ENCODE measurements at regions not wholly inside any gene's neighbourhood (a gene's known extent, or its start where the extent isn't known, plus 50 kb on each side); places are given as distances from the start of the nearest gene placed in this dataset.

GRCh38 chr3:68334367-68334986 lies 597.9 kb downstream of the TAFA4 start:
- Histone ChIP-seq H4K20me1 (ENCODE audit: insufficient read depth, low read length) (no peaks in the 10 kb centered on the region), H3K4me2 (replicated peaks; ENCODE audit: extremely low read depth, low read length, poor library complexity, severe bottlenecking) (no peak overlapping the region), H3K27ac (ENCODE audit: low read depth in 1 of 2, low read length in 2 of 2) (no peak overlapping the region), H3K4me3 (replicated peaks in 1 of 3; ENCODE audit: low read depth in 2 of 3, low read length in 3 of 3) (no peak overlapping the region), H3K79me2 (ENCODE audit: insufficient read depth, low read length) (no peaks in the 10 kb centered on the region), H2AFZ (ENCODE audit: insufficient read depth, low read depth, low read length, poor library complexity, severe bottlenecking) (no peak overlapping the region), H3K9ac (ENCODE audit: insufficient read depth, low read length, poor library complexity, severe bottlenecking) (no peak overlapping the region), H3K27me3 (ENCODE audit: control insufficient read depth in 2 of 2, insufficient read depth in 2 of 2, low read length in 2 of 2) (no peaks in the 10 kb centered on the region), H3K36me3 (replicated peaks in 1 of 2; ENCODE audit: control insufficient read depth in 1 of 2, insufficient read depth in 2 of 2, low read length in 2 of 2) (no peaks in the 10 kb centered on the region), H3K4me1 (ENCODE audit: control insufficient read depth in 1 of 2, insufficient read depth in 2 of 2, low read length in 2 of 2) (no peaks in the 10 kb centered on the region), H3K9me3 (replicated peaks in 1 of 2; ENCODE audit: control insufficient read depth in 1 of 2, insufficient read depth in 1 of 2, low read length in 2 of 2) (no peaks in the 10 kb centered on the region)
- intact Hi-C loops (cut with micrococcal nuclease) = no loop called here
- TF ChIP-seq CTCF (IDR thresholded peaks at IDR 0.05) = no peak
- Mint-ChIP-seq H3K9me3 (peaks cover 0 to 4% (median 0%) of the 10 kb centered on the region in 7 donors), H3K36me3 (no peaks in the 10 kb centered on the region), H3K27ac (no peak overlapping the region), H3K27me3 (ENCODE audit: low read depth in 3 of 3) (peaks cover 0 to 1% (median 0%) of the 10 kb centered on the region in 3 donors), H3K4me3 (no peak overlapping the region), H3K4me1 (no peaks in the 10 kb centered on the region)
- DNase-seq = no peak
- no CpG with 5 or more reads among the region's 4 CpGs for WGBS (ENCODE audit: insufficient coverage)

- no peak overlapping the region for H3K27ac ChIP-seq (ENCODE audit: low read depth in 1 of 2, low read length in 2 of 2)
- no peaks in the 10 kb centered on the region for H3K27me3 ChIP-seq (ENCODE audit: control insufficient read depth in 2 of 2, insufficient read depth in 2 of 2, low read length in 2 of 2)
- Mint-ChIP-seq H3K4me1 (no peaks in the 10 kb centered on the region), H3K9me3 (peaks cover 0 to 3% (median 0%) of the 10 kb centered on the region in 7 donors), H3K36me3 (no peaks in the 10 kb centered on the region), H3K27ac (no peak overlapping the region), H3K4me3 (no peak overlapping the region), H3K27me3 (ENCODE audit: low read depth in 3 of 3) (no peaks in the 10 kb centered on the region)
- H3K4me1 ChIP-seq (ENCODE audit: control insufficient read depth in 1 of 2, insufficient read depth in 2 of 2, low read length in 2 of 2) = no peaks in the 10 kb centered on the region
- no peaks in the 10 kb centered on the region for H4K20me1 ChIP-seq (ENCODE audit: insufficient read depth, low read length)
- WGBS (ENCODE audit: insufficient coverage) = 86% methylated on average over 2 of the region's 3 CpGs
- no peak overlapping the region for H3K9ac ChIP-seq (ENCODE audit: insufficient read depth, low read length, poor library complexity, severe bottlenecking)
- H3K4me3 ChIP-seq (replicated peaks in 1 of 3; ENCODE audit: low read depth in 2 of 3, low read length in 3 of 3) = no peak overlapping the region
- intact Hi-C loops (cut with micrococcal nuclease) = no loop called here
- H3K4me2 ChIP-seq (replicated peaks; ENCODE audit: extremely low read depth, low read length, poor library complexity, severe bottlenecking) = no peak overlapping the region
- no peak overlapping the region for H2AFZ ChIP-seq (ENCODE audit: insufficient read depth, low read depth, low read length, poor library complexity, severe bottlenecking)
- no peaks in the 10 kb centered on the region for H3K36me3 ChIP-seq (replicated peaks in 1 of 2; ENCODE audit: control insufficient read depth in 1 of 2, insufficient read depth in 2 of 2, low read length in 2 of 2)
- no peaks in the 10 kb centered on the region for H3K9me3 ChIP-seq (replicated peaks in 1 of 2; ENCODE audit: control insufficient read depth in 1 of 2, insufficient read depth in 1 of 2, low read length in 2 of 2)
- DNase-seq = no peak
- no peaks in the 10 kb centered on the region for H3K79me2 ChIP-seq (ENCODE audit: insufficient read depth, low read length)
- TF ChIP-seq CTCF (IDR thresholded peaks at IDR 0.05) = no peak
Measured at GRCh38 chr3:68328049-68328448, 604.3 kb downstream of the TAFA4 start.
